HUDEP-2 (cell line): ENCODE measurements at regions not wholly inside any gene's neighbourhood (a gene's known extent, or its start where the extent isn't known, plus 50 kb on each side); places are given as distances from the start of the nearest gene placed in this dataset.
A peak's percentile ranks its signal among the peaks of the same experiment; 100 is the strongest.

Source experiments
- DNase-seq, 76 experiments: peaks; one replicate each; lab custom pipeline; 2025; ENCODE audit not compliant: unreplicated experiment in 76 of 76; lab: John Stamatoyannopoulos, UW

- DNase-seq, result no peak
Observed at GRCh38 chr2:128639693-128640092, 321.0 kb upstream of the HS6ST1 start.

- DNase-seq, result no peak
Observed at GRCh38 chr2:128640166-128640844, 321.6 kb upstream of the HS6ST1 start.

DNA sequence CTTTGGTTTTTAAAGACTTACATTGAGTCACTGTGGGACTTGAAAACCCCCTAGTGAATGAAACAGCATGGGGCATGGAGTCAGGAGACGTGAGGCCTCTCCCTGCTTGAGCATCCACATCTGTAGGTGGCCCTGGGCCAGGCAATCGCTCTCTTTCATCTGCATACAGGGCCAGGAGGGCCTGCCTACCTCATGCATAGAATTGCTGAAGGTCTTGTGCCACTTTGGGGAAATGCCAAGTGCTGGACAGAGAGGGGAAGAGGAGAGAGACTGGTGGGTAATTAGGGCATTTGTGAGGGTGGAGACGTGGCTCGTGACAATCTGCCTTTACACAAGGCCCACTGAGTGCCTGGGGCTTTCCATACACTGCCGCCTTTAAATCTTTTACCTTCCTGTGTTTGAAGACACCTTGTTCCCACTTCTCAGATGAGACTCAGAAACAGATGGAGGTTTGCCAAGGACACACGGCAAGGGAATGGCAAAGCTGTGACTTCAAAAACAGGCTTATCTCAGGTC lies 322.2 kb upstream of the HS6ST1 start:
- peak in 2 of 76 experiments; percentile 1 to 5 for DNase-seq

GRCh38 chr2:128641421-128642080 lies 322.9 kb upstream of the HS6ST1 start:
- no peak for DNase-seq

- no peak for DNase-seq
Observed at GRCh38 chr2:128642316-128642715, 323.6 kb upstream of the HS6ST1 start.

GRCh38 chr2:128642821-128643220 lies 324.2 kb upstream of the HS6ST1 start:
- DNase-seq, result no peak

GRCh38 chr2:128643221-128644065 lies 324.8 kb upstream of the HS6ST1 start:
- no peak for DNase-seq

- DNase-seq, result no peak
Observed at GRCh38 chr2:128644156-128644555, 325.5 kb upstream of the HS6ST1 start.

DNA sequence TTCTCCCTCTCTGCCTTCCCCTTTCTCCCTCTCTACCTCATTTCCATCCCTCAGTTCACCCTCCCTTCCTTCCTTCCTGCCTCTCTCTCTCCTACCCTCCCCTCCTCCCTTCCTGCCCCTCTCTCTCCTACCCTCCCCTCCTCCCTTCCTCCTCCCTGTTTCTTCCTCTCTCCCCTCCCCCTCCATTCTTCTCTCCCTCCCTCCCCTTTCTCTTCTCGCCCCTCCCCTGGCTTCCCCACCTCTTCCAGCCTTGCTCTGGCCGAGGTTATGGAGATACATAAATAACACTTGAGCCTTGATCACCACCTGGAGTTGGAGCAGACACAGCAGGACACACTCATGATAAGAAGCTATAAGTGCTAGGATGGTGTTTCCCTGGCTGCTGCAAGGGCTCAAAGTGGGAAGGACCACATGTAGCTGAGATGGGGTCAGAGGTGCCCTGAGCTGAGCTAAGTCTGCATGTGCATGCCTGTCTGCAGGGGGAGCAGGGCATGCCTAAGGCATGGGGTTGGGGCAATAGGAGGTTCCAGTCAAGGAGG lies 326.1 kb upstream of the HS6ST1 start:
- DNase-seq, result no peak

- no peak for DNase-seq
Observed at GRCh38 chr2:128645631-128646030, 327.0 kb upstream of the HS6ST1 start.

- DNase-seq, result no peak
Observed at GRCh38 chr2:128646091-128646490, 327.4 kb upstream of the HS6ST1 start.

- DNase-seq, result no peak
Observed at GRCh38 chr2:128646691-128647090, 328.0 kb upstream of the HS6ST1 start.

- DNase-seq, result no peak
Observed at GRCh38 chr2:128651000-128651399, 332.3 kb upstream of the HS6ST1 start.

DNA sequence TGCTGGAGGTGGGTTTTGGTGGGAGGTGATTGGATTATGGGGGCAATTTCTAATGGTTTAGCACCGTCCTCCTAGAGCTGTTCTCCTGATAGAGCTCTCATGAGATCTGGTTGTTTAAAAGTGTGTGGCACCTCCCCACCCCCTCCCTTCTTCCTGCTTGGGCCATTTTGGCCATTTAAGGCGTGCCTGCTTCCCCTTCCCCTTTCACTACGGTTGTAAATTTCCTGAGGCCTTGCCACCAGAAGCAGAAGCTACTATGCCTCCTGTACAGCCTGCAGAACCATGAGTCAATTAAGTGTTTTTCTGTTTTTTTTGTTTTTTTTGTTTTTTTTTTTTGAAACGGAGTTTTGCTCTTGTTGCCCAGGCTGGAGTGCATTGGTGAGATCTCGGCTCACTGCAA lies 335.7 kb upstream of the HS6ST1 start:
- no peak for DNase-seq

GRCh38 chr2:128660836-128661235 lies 342.2 kb upstream of the HS6ST1 start:
- DNase-seq, result no peak

- DNase-seq, result no peak
Observed at GRCh38 chr2:128661311-128661710, 342.6 kb upstream of the HS6ST1 start.

- DNase-seq, result no peak
Observed at GRCh38 chr2:128662051-128662471, 343.4 kb upstream of the HS6ST1 start.

DNA sequence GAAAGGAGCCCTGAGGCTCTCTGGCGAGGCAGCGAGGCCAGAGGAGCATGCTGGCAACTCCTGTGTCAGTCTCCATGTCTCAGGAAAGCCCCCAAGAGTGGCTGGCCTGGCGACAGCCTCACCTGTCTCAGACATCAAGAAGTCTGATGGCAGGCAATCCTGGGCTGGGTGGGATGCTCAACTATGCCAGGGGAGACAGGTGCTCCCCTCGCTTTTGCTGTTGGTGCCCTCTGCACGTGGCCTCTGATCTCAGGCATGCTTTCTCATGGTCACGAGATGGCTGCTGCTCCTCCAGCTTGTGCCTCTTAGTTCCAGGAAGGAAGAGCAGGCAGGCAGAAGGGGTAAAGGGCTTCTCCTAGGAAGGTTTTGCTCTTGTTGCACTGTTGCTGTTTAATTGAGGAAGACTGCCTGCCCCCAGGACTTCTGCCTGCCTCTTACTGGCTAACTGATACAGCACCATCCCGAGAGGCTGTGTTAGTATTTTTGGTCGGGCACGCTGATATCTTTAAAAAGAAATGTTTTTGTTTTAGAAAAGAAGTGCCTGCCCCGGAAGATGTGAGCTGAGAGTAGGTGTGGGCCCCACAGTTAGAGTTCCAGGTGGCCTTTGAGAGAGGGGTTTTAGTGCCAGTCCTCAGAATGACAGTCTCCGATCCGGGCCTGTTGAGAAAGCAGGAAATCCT lies 344.8 kb upstream of the HS6ST1 start:
- DNase-seq, result no peak

DNA sequence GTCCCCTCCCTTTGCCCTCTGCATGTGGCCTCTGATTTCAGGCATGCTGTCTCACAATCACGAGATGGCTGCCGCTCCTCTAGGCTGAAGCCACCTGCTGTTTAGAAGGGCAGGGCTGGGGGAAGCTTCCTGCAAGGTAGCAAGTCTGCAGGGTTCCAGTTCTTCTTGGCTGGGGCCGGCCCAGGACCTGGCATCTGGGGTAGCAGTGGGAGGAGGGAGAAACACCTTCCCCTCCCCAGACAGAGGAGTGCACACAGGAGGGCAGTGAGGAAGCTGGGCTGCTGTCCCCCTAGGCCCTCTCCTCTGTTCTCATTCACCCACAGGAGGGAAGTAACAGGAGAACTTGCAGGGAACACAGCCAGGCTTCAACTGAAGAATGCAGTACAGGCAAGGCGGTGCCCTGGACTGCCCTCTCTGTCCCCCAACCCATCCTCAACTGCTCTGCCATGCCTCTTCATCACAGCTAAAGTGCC lies 345.9 kb upstream of the HS6ST1 start:
- no peak for DNase-seq

GRCh38 chr2:128665113-128665512 lies 346.4 kb upstream of the HS6ST1 start:
- DNase-seq, result no peak
